DOHH2 (cell line): ENCODE measurements at regions not wholly inside any gene's neighbourhood (a gene's known extent, or its start where the extent isn't known, plus 50 kb on each side); places are given as distances from the start of the nearest gene placed in this dataset.

Experiments
- H3F3A ChIP-seq: fragments of 200-600 bp; sonication (generic), shearing (Covaris generic); 2 replicates; pipeline ENCODE4 v1.6.0; 2016; ENCODE audit warnings: antibody characterized with exemption, mild to moderate bottlenecking; ENCODE audit not compliant: control insufficient read depth, insufficient read depth
- H3K27ac ChIP-seq: fragments of 200-600 bp; sonication (generic); 2 replicates; pipeline ENCODE4 v1.5.1; 2014; ENCODE audit warnings: low read depth, mild to moderate bottlenecking, low read length, moderate library complexity
- H3K27me3 ChIP-seq: fragments of 200-600 bp; sonication (generic); 2 replicates; pipeline ENCODE4 v1.6.1; 2014; ENCODE audit warnings: mild to moderate bottlenecking, low read length, mixed read lengths; ENCODE audit not compliant: control insufficient read depth
- H3K36me3 ChIP-seq: fragments of 200-600 bp; sonication (generic); 2 replicates; pipeline ENCODE4 v1.6.1; 2014; ENCODE audit warnings: mild to moderate bottlenecking, low read length, moderate library complexity, mixed read lengths; ENCODE audit not compliant: control insufficient read depth
- H3K4me1 ChIP-seq: fragments of 200-600 bp; sonication (generic); 2 replicates; pipeline ENCODE4 v1.6.1; 2014; ENCODE audit warnings: mild to moderate bottlenecking, low read length, mixed read lengths; ENCODE audit not compliant: control insufficient read depth
- H3K4me2 ChIP-seq: fragments of 200-600 bp; sonication (generic); 2 replicates; pipeline ENCODE4 v1.6.0; 2014; ENCODE audit warnings: mild to moderate bottlenecking, low read length, moderate library complexity
- H3K4me3 ChIP-seq: fragments of 200-600 bp; sonication (generic); 2 replicates; pipeline ENCODE4 v1.5.1; 2014; ENCODE audit warnings: mild to moderate bottlenecking, low read length, mixed read lengths
- H3K79me2 ChIP-seq: fragments of 200-600 bp; sonication (generic); 2 replicates; pipeline ENCODE4 v1.6.1; 2014; ENCODE audit warnings: mild to moderate bottlenecking, low read length, mixed read lengths; ENCODE audit not compliant: control insufficient read depth
- H3K9me2 ChIP-seq: fragments of 200-600 bp; sonication (generic); replicated peaks from 2 replicates; pipeline ENCODE4 v1.6.1; 2014; ENCODE audit warnings: mild to moderate bottlenecking, low read length, mixed read lengths; ENCODE audit not compliant: control insufficient read depth
- H3K9me3 ChIP-seq: fragments of 200-600 bp; sonication (generic); 2 replicates; pipeline ENCODE4 v1.6.1; 2014; ENCODE audit warnings: antibody characterized with exemption, low read length, mixed read lengths; ENCODE audit not compliant: control insufficient read depth, insufficient read depth
- H4K20me1 ChIP-seq: fragments of 200-600 bp; sonication (generic); 2 replicates; pipeline ENCODE4 v1.6.0; 2014; ENCODE audit warnings: low read depth, mild to moderate bottlenecking, antibody characterized with exemption, low read length, moderate library complexity; ENCODE audit not compliant: control insufficient read depth, insufficient read depth
- EZH2phosphoT487 ChIP-seq: fragments of 200-600 bp; sonication (generic); IDR thresholded peaks from 2 replicates; pipeline ENCODE4 v1.6.1; 2017; ENCODE audit warnings: borderline replicate concordance, mild to moderate bottlenecking, antibody characterized with exemption, low read length, moderate library complexity, mixed read lengths
- TF ChIP-seq, protein P1 (sequence below): fragments of 200-600 bp; sonication (generic); IDR thresholded peaks from one replicate; pipeline ENCODE4 v1.5.1; 2014; ENCODE audit warnings: antibody characterized with exemption, mild to moderate bottlenecking, low read depth, low read length; ENCODE audit not compliant: poor library complexity, severe bottlenecking

DNA sequence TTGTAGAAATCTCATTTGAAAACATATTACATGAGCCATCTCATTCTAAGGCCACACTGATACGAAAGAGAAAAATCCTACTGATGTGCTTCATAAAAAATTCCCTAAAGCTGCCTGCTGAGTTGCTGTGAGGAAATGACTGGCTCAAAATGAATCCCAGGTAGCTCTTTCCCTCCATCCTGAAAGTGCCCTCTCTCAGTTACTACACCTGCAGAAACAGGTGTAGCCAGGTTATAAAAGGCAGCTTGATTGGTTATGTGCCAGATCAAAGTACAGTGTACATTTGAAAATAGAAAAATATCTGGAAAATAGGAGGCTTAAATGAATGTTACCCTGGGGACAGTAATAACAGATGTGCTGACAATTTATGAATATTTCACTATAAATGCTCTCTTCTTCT is 833.4 kb upstream of the ADGRL4 start:
- Histone ChIP-seq H3K9me2 (no peaks in the 10 kb centered on the region), H3K4me1 (no peaks in the 10 kb centered on the region), H3K79me2 (no peaks in the 10 kb centered on the region), H3K36me3 (no peaks in the 10 kb centered on the region), H3K27ac (no peak overlapping the region), H3K27me3 (no peaks in the 10 kb centered on the region), H3K4me3 (no peak overlapping the region), H3K4me2 (no peak overlapping the region), H3F3A (no peaks in the 10 kb centered on the region), H4K20me1 (no peaks in the 10 kb centered on the region), H3K9me3 (no peaks in the 10 kb centered on the region)
- TF ChIP-seq EZH2phosphoT487 = no peak
- TF ChIP-seq, protein P1, sequence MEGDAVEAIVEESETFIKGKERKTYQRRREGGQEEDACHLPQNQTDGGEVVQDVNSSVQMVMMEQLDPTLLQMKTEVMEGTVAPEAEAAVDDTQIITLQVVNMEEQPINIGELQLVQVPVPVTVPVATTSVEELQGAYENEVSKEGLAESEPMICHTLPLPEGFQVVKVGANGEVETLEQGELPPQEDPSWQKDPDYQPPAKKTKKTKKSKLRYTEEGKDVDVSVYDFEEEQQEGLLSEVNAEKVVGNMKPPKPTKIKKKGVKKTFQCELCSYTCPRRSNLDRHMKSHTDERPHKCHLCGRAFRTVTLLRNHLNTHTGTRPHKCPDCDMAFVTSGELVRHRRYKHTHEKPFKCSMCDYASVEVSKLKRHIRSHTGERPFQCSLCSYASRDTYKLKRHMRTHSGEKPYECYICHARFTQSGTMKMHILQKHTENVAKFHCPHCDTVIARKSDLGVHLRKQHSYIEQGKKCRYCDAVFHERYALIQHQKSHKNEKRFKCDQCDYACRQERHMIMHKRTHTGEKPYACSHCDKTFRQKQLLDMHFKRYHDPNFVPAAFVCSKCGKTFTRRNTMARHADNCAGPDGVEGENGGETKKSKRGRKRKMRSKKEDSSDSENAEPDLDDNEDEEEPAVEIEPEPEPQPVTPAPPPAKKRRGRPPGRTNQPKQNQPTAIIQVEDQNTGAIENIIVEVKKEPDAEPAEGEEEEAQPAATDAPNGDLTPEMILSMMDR = no peak

- Histone ChIP-seq H3K79me2 (no peaks in the 10 kb centered on the region), H3K27ac (no peak overlapping the region), H3K9me2 (no peaks in the 10 kb centered on the region), H3F3A (no peaks in the 10 kb centered on the region), H3K9me3 (no peaks in the 10 kb centered on the region), H3K4me2 (no peak overlapping the region; the same call in 1 of the 2 replicates), H3K36me3 (no peaks in the 10 kb centered on the region), H3K4me1 (peaks cover 11% of the 10 kb centered on the region), H4K20me1 (no peaks in the 10 kb centered on the region), H3K27me3 (no peaks in the 10 kb centered on the region), H3K4me3 (no peak overlapping the region)
- TF ChIP-seq, protein P1 = no peak
- no peak for TF ChIP-seq EZH2phosphoT487
These were observed 820.9 kb upstream of the ADGRL4 start for GRCh38 chr1:79827446-79827845.

- no peaks in the 10 kb centered on the region for H3K9me2 ChIP-seq
- H4K20me1 ChIP-seq = no peaks in the 10 kb centered on the region
- H3K79me2 ChIP-seq = no peaks in the 10 kb centered on the region
- no peaks in the 10 kb centered on the region for H3F3A ChIP-seq
- no peaks in the 10 kb centered on the region for H3K27me3 ChIP-seq
- H3K4me2 ChIP-seq = no peak overlapping the region
- H3K4me3 ChIP-seq = no peak overlapping the region
- no peak for TF ChIP-seq EZH2phosphoT487
- TF ChIP-seq, protein P1 = no peak
- H3K4me1 ChIP-seq = peaks cover 11% of the 10 kb centered on the region
- no peak overlapping the region for H3K27ac ChIP-seq
- H3K9me3 ChIP-seq = no peaks in the 10 kb centered on the region
- H3K36me3 ChIP-seq = no peaks in the 10 kb centered on the region
These were observed 819.0 kb upstream of the ADGRL4 start for GRCh38 chr1:79825551-79825950.

- TF ChIP-seq, protein P1 = no peak
- no peak for TF ChIP-seq EZH2phosphoT487
- Histone ChIP-seq H3K4me3 (no peak overlapping the region), H3K27me3 (no peaks in the 10 kb centered on the region), H3K9me2 (no peaks in the 10 kb centered on the region), H3K4me2 (no peak overlapping the region), H3K27ac (no peak overlapping the region), H3K36me3 (no peaks in the 10 kb centered on the region), H4K20me1 (no peaks in the 10 kb centered on the region), H3K79me2 (no peaks in the 10 kb centered on the region), H3F3A (no peaks in the 10 kb centered on the region), H3K9me3 (no peaks in the 10 kb centered on the region), H3K4me1 (peaks cover 4% of the 10 kb centered on the region)
These were observed 815.5 kb upstream of the ADGRL4 start for GRCh38 chr1:79822053-79822452.
